Ovary (tissue), 7 donors: ENCODE measurements at regions not wholly inside any gene's neighbourhood (a gene's known extent, or its start where the extent isn't known, plus 50 kb on each side); places are given as distances from the start of the nearest gene placed in this dataset.
"Not testable (repeated sequence)": the region's sequence is repeated elsewhere in the genome, so short reads cannot be mapped to it uniquely, and the experiment has no call there.

Source experiments
- DNase-seq, 5 donors: peaks; one replicate each; pipeline ENCODE4 v3.0.0-alpha.2; 2019 to 2020
- H3K27ac ChIP-seq, 2 donors: fragments of 200-600 bp; one replicate each; pipeline versions ENCODE4 v1.5.1 to v1.8.0; 2019 to 2022
- H3K27me3 ChIP-seq: fragments of 200-600 bp; one replicate; pipeline ENCODE4 v1.8.0; 2022
- H3K36me3 ChIP-seq: fragments of 200-600 bp; sonication (generic); one replicate; pipeline ENCODE4 v1.5.1; 2019
- H3K4me1 ChIP-seq: one replicate; pipeline ENCODE4 v1.8.1; 2013; ENCODE audit warnings: mild to moderate bottlenecking, moderate library complexity; ENCODE audit not compliant: insufficient read depth
- H3K4me3 ChIP-seq: fragments of 200-600 bp; sonication (generic); one replicate; pipeline ENCODE4 v1.5.1; 2017
- H3K9me3 ChIP-seq, 2 donors: fragments of 200-600 bp in 1 of 2; sonication (generic) in 1 of 2; one replicate each; pipeline versions ENCODE4 v1.5.1 to v1.8.1; 2013 to 2019; ENCODE audit warnings: mild to moderate bottlenecking in 1 of 2, moderate library complexity in 1 of 2
- EP300 ChIP-seq: sonication (generic); formaldehyde crosslinking; IDR thresholded peaks from one replicate; pipeline ENCODE4 v1.6.1; 2017; ENCODE audit warnings: antibody characterized with exemption
- POLR2A ChIP-seq: fragments of 450-650 bp; IDR thresholded peaks from one replicate; pipeline ENCODE4 v1.6.1; 2017; ENCODE audit warnings: antibody characterized with exemption, mild to moderate bottlenecking, moderate library complexity
- WGBS, 3 donors: extraction: QIAGEN DNeasy Blood & Tissue Kit in 1 of 3; methylation state at CpG; one replicate each; pipeline versions ENCODE4 v1.1.5 to v1.1.7; 2013 to 2017; 5-methylcytosine and 5-hydroxymethylcytosine counted together
- intact Hi-C, 4 donors: fragments of 100-400 bp; cut with DNase I; formaldehyde crosslinking; loops; one replicate each; pipeline versions ENCODE4 v1.11.0 to v1.15.1; 2022 to 2023
- TF ChIP-seq, protein P1 (sequence below), 3 donors: fragments of 450-650 bp in 2 of 3; fragments of 200-600 bp in 1 of 3; IDR thresholded peaks; one replicate each; pipeline versions ENCODE4 v1.5.1 to v1.8.0; 2016 to 2022; ENCODE audit warnings: antibody characterized with exemption in 3 of 3, mild to moderate bottlenecking in 1 of 3
- donor health status: DM: no; HTN: no; CAD: no; lungs with moderate emphysema.
- donor health status: DM: no; HTN: no; CAD: no.
- donor health status: Bipolar disorder and iron deficiency.
- donor health status: DM: no; HTN: no; CAD: no.
- donor health status: DM: yes; HTN: yes; CAD: no.

DNA sequence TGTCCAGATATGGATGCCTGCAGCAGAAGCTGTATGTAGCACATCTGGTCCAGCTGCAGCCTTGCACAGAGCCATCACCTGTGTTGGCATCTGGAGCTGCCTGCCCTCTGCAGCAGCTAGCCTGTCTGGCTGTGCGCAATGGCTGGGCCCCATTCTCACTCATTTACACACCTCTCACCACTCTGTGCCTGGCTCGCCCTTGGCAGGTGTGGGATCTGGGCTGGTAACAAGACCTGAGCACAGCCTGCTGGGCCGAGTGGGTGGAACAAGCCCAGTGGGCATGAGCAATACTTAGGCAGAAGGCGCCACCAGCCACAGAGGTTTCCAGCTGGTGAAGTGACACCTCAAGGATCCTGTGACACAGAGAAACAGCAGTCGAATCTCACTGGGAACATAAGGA is 714.1 kb downstream of the NUP35 start:
- no peaks in the 10 kb centered on the region for H3K4me1 ChIP-seq
- no peak overlapping the region for H3K27ac ChIP-seq
- intact Hi-C loops: no loop called here
- H3K27me3 ChIP-seq: no peaks in the 10 kb centered on the region
- H3K4me3 ChIP-seq: no peak overlapping the region
- no peaks in the 10 kb centered on the region for H3K36me3 ChIP-seq
- no peak for DNase-seq
- TF ChIP-seq EP300 (no peak), POLR2A (no peak)
- TF ChIP-seq, protein P1, sequence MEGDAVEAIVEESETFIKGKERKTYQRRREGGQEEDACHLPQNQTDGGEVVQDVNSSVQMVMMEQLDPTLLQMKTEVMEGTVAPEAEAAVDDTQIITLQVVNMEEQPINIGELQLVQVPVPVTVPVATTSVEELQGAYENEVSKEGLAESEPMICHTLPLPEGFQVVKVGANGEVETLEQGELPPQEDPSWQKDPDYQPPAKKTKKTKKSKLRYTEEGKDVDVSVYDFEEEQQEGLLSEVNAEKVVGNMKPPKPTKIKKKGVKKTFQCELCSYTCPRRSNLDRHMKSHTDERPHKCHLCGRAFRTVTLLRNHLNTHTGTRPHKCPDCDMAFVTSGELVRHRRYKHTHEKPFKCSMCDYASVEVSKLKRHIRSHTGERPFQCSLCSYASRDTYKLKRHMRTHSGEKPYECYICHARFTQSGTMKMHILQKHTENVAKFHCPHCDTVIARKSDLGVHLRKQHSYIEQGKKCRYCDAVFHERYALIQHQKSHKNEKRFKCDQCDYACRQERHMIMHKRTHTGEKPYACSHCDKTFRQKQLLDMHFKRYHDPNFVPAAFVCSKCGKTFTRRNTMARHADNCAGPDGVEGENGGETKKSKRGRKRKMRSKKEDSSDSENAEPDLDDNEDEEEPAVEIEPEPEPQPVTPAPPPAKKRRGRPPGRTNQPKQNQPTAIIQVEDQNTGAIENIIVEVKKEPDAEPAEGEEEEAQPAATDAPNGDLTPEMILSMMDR (IDR thresholded peaks at IDR 0.05): no peak
- H3K9me3 ChIP-seq: no peaks in the 10 kb centered on the region
- WGBS, 3 donors: 78 to 89% (median 87%) methylated on average over 5 of the region's 5 CpGs

DNA sequence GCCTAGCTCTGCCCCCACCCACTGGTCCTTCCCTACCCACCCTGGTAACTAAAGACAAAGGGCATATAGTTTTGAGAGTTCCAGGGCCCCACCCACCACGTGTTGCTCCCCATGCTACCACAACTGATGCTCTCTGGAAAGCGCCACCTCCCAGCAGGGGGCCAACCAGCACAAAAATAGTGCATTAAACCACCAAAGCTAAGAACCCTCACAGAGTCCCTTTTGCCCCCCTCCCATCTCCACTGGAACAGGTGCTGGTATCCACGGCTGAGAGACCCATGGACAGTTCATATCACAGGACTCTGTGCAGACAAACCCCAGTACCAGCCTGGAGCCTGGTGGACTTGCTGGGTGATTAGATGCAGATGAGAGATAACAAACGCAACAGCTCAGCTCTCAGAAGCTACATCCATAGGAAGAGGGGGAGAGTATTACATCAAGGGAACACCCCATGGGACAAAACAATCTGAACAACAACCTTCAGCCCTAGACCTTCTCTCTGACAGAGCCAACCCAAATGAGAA is 715.9 kb downstream of the NUP35 start:
- intact Hi-C loops: no loop called here
- no peaks in the 10 kb centered on the region for H3K27me3 ChIP-seq
- H3K36me3 ChIP-seq: no peaks in the 10 kb centered on the region
- no peak overlapping the region for H3K27ac ChIP-seq
- no peak for TF ChIP-seq EP300
- TF ChIP-seq, protein P1 (IDR thresholded peaks at IDR 0.05): no peak
- no peak for TF ChIP-seq POLR2A
- no peaks in the 10 kb centered on the region for H3K4me1 ChIP-seq
- DNase-seq: no peak
- WGBS, 3 donors: 67 to 87% (median 74%) methylated on average over 4 of the region's 4 CpGs
- H3K4me3 ChIP-seq: no peak overlapping the region
- no peaks in the 10 kb centered on the region for H3K9me3 ChIP-seq

DNA sequence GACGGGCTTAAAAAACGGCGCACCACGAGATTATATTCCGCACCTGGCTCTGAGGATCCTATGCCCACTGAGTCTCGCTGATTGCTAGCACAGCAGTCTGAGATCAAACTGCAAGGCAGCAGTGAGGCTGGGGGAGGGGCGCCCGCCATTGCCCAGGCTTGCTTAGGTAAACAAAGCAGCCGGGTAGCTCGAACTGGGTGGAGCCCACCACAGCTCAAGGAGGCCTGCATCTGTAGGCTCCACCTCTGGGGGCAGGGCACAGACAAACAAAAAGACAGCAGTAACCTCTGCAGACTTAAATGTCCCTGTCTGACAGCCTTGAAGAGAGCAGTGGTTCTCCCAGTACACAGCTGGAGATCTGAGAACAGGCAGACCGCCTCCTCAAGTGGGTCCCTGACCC is 725.6 kb downstream of the NUP35 start:
- H3K4me1 ChIP-seq, H3K4me3 ChIP-seq, DNase-seq, H3K27me3 ChIP-seq, intact Hi-C loops, H3K27ac ChIP-seq, H3K36me3 ChIP-seq, H3K9me3 ChIP-seq: not testable (repeated sequence)
- WGBS, 3 donors: 66 to 82% (median 80%) methylated on average over 11 of the region's 11 CpGs

DNA sequence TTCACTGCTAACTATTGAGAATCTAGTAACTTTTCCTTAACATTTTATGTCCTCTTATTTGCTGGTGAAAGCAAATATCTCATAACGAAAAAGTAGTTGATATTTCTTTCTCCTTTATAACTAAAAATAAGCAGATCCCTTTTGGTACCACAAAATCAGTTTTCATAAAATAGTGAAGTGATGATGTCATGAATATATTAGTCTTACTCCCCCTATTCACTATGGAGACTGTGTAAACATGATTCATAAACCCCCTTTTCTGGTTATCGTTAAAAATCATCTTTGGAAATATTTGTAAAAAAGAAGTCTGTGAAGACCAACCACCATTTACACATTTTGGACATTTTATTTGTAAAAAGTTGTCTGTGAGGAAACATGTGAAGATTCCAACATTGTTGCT is 734.9 kb downstream of the NUP35 start:
- no peaks in the 10 kb centered on the region for H3K36me3 ChIP-seq

DNA sequence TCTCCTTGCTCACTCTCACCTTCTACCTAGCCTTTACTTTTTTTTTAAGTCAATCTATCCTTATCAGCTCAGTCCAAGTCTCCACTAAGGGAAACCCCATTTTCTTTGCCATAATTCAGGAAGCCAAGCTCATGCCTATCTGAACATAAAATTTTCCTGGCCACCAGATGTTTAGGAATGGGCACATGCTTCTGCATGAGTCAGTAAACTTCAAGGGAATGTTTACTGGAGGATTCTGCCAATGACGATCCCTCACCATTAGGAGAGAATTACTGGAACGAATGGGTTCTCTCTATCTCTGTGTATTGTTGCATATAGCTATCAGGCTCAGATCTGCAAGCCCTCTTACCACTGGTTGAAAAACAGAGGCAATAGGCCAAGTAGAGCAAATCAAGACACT is 731.7 kb upstream of the ZNF804A start:
- TF ChIP-seq POLR2A: no peak
- TF ChIP-seq EP300: no peak
- TF ChIP-seq, protein P1 (IDR thresholded peaks at IDR 0.05): no peak
- 70 to 80% (median 77%) methylated on average over 2 of the region's 2 CpGs for WGBS, 3 donors
- intact Hi-C loops: no loop called here

More for the DNA sequence above, 734.9 kb downstream of the NUP35 start:
- intact Hi-C loops: no loop called here
- DNase-seq: no peak
- no peaks in the 10 kb centered on the region for H3K4me1 ChIP-seq
- no peak overlapping the region for H3K4me3 ChIP-seq
- TF ChIP-seq POLR2A (no peak), EP300 (no peak)
- TF ChIP-seq, protein P1 (IDR thresholded peaks at IDR 0.05): no peak
- H3K27ac ChIP-seq: no peak overlapping the region
- H3K27me3 ChIP-seq: no peaks in the 10 kb centered on the region
- no peaks in the 10 kb centered on the region for H3K9me3 ChIP-seq
- WGBS, 3 donors: 54 to 69% (median 64%) methylated on average over 2 of the region's 2 CpGs

More for the DNA sequence above, 731.7 kb upstream of the ZNF804A start:
- DNase-seq: no peak
- Histone ChIP-seq H3K9me3 (no peaks in the 10 kb centered on the region), H3K4me3 (no peak overlapping the region), H3K27me3 (no peaks in the 10 kb centered on the region), H3K27ac (no peak overlapping the region), H3K36me3 (no peaks in the 10 kb centered on the region), H3K4me1 (no peaks in the 10 kb centered on the region)
